ENCODE measurements at regions not wholly inside any gene's neighbourhood (a gene's known extent, or its start where the extent isn't known, plus 50 kb on each side); places are given as distances from the start of the nearest gene placed in this dataset.
"Not testable (repeated sequence)": the region's sequence is repeated elsewhere in the genome, so short reads cannot be mapped to it uniquely, and the experiment has no call there.

- DNase-seq = no peak
Observed at GRCh38 chr7:119908948-119909347, 364.0 kb upstream of the KCND2 start.

GRCh38 chr7:119914119-119914518 lies 358.9 kb upstream of the KCND2 start:
- DNase-seq = not testable (repeated sequence)

GRCh38 chr7:119916501-119916900 lies 356.5 kb upstream of the KCND2 start:
- no peak for DNase-seq

DNA sequence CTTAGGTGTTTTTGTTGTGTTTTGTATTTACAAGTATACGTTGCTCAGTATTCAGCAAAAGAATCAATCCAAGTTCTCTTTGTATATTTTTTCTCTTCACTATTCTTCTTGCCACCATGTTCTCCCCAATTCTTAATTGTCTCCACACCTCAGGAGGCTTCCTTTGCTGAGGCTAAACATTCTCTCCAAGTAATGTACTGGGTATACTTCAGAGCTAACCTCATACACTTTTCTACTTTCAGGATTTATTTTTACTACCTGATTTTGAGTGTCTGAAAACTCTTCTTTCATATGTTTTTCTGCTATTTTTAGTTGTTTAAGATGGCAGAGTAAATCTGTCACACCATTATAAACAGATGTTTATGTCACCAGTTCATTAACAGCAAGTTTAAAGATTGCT lies 354.8 kb upstream of the KCND2 start:
- no peak for DNase-seq

DNA sequence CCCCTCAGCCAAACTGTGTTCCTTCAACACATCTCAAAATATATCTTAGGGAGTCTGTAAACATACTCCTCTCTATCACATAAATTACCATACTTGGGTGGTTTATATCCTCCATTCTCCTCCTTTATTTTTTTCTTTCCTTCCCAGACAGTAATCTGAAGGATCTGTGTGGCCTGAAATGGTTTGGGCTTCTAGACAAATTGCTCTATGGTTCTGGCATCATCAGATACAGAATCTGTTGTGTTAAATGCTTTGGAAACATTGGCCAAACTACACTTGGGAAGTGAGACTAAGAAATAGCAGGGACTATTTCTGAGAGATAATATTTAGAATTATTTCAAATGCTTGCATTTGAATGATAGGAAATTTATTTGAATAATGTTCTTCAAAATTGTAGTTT lies 353.0 kb upstream of the KCND2 start:
- no peak for DNase-seq

GRCh38 chr7:119925581-119926289 lies 347.2 kb upstream of the KCND2 start:
- DNase-seq = no peak

DNA sequence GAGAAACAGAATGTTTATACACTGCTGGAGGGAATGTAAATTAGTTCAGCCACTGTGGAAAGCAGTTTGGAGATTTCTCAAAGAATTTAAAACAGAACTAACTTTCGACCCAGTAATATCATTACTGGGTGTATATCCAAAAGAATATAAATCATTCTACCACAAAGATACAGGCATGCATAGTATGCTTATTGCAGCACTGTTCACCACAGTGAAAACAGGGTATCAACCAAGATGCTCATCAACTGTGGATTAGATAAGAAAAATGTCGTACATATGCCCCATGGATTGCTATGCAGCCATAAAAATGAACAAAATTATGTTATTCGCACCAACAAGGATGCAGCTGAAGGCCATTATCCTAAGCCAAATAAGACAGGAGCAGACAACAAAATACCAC lies 343.1 kb upstream of the KCND2 start:
- no peak for DNase-seq

GRCh38 chr7:119931230-119931824 lies 341.6 kb upstream of the KCND2 start:
- DNase-seq = no peak

DNA sequence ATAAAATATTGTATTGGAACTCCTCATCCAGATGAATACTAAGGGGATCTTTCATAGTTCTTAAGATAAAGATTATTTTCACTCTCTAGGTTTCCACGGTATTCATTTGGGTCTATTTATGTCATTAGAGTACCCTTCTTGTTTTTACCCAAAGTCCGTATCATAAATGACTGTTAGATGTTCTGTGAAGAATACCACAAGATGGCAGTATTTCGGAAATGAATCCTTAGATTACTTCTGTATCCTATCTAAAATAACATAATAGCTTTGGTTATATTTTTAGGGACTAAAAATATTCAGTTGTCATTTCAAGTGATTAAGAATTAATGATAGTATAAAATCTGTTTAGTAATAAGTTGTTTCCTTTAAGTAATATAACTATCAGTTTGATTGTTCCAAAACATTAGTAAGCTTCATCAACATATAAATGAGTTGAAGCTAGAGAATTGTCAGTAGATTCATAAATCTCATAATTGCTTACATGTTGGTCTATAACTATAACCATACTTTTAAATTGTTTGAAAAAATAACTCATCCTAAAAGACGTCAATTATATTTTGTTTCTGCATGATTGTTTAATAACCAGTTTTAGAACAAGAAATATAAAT lies 337.5 kb upstream of the KCND2 start:
- peak; percentile 47 for DNase-seq

DNA sequence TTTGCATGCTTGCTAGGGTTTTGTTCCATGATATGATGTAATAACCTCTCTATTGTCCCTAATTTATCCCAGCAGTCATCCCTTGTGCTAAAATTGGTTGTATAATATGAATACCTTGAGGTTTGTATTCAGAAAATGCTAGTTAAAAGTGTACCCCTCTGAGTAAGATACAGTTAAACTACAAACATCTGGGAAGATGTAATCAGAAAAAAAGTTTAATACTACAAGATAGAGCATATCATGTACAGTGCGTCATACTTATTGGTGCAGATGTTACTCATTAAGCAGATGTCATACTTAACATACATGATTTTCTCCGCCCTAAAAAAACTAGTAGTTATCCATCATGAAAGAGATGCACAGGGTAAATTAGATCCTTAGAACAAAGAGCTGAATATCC lies 336.1 kb upstream of the KCND2 start:
- no peak for DNase-seq

DNA sequence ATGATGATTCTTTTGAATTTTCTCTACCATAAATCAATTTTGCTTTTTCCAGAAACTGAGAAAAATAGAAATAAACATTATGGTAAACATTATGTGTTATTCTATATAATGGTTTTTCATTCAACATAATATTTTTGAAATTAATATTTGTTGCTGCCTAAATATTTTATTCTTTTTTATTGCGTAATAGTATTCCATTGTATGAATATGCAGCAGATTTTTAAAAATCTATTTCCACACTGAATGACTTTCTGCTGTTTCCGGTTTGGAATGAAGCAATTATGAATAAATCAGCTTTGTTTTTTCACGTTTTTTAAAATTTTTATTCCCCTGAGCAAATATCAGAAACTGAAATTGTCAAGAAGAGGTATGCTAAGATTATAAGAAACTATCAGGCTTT lies 335.2 kb upstream of the KCND2 start:
- DNase-seq = no peak

GRCh38 chr7:119943942-119944600 lies 328.9 kb upstream of the KCND2 start:
- DNase-seq = no peak

DNA sequence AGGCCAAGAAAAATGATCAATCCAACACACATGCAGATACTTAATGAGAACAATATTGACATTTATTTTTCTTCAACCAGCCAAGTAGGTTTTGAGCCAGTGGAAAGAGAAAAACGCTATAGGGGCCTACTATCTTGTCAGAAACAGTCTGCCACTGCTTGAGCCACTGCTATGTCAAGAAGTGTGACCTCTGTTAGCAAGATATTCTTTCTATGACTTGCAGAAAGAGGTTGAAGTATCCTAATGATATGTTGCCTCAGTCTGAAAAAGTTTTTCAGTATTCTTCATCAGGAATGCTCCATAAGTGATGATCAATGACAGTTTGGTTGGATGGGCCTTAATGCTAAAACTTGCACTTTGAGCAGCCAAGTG lies 328.4 kb upstream of the KCND2 start:
- no peak for DNase-seq

DNA sequence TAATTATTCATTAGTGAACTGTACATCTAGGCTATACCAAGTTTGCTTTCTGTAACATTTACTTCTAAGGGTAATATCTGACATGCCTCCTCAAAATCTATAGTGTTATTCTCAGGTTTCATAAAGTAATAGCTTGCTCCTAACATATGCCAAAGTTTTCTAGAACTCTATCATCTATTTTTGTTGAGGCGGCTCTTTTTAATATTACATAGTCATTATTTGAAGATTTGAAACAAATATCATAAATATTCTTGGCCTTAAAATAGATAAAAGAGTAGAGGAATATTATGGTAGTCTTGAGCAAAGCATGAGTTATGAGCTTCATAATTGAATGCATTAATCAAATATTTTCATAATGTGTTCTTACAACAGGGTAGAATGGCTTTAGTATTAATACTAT lies 327.2 kb upstream of the KCND2 start:
- DNase-seq = no peak

DNA sequence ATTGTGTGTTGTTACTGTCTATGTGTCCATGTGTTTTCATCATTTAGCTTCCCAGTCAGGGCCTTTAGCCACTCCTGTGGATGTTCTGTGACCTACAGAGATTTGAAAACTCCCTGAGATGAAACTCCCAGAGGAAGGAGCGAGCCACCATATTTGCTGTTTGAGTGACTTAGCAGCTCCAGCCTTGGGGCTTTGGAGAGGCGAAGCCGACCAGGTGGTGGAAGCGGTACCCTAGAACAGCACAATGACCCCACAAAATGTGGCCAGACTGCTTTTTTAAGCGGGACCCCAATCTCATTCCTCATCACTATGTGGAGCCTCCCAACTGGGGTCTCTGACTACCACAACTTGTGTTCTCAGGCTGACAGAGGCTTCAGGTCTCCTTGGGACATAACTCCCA lies 323.9 kb upstream of the KCND2 start:
- no peak for DNase-seq

DNA sequence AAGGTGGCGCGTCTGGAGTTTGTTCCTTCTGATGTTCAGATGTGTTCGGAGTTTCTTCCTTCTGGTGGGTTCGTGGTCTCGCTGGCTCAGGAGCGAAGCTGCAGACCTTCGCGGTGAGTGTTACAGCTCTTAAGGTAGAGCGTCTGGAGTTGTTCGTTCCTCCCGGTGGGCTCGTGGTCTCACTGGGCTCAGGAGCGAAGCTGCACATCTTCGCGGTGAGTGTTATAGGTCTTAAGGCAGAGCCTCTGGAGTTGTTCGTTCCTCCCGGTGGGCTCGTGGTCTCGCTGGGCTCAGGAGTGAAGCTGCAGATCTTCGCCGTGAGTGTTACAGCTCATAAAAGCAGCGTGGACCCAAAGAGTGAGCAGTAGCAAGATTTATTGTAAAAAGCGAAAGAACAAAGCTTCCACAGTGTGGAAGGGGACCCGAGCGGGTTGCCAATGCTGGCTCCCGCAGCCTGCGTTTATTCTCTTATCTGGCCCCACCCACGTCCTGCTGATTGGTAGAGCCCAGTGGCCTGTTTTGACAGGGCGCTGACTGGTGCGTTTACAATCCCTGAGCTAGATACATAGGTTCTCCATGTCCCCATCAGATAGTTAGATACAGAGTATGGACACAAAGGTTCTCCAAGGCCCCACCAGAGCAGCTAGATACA lies 322.5 kb upstream of the KCND2 start:
- DNase-seq = not testable (repeated sequence)

DNA sequence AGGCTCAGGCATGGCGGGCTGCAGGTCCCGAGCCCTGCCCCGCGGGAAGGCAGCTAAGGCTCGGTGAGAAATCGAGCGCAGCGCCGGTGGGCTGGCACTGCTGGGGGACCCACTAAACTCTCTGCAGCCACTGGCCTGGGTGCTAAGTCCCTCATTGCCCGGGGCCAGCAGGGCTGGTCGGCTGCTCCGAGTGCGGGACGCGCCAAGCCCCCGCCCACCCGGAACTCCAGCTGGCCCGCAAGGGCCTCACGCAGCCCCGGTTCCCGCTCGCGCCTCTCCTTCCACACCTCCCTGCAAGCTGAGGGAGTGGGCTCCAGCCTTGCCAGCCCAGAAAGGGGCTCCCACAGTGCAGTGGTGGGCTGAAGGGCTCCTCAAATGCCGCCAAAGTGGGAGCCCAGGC lies 321.4 kb upstream of the KCND2 start:
- DNase-seq = not testable (repeated sequence)

GRCh38 chr7:119957335-119957734 lies 315.6 kb upstream of the KCND2 start:
- no peak for DNase-seq

DNA sequence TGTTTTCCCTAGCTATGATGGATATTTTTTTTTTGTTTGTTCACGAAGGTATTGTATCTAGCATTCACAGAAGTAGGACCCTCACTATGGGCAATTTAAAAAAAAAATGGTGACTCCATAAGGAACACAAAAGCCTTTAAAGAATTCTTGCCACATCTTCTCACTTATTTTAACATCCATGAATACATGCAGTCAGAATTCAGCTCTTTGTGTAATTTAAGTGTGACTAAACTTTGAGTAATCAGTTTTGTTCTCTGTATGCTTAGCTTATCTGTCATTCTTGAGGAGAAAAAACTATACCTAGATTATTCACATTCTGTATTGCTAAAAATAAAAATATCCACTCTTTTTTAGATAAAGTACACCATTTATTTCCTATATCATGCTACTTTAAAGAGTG lies 313.2 kb upstream of the KCND2 start:
- no peak for DNase-seq

- DNase-seq = no peak
Observed at GRCh38 chr7:119963654-119964053, 309.3 kb upstream of the KCND2 start.

DNA sequence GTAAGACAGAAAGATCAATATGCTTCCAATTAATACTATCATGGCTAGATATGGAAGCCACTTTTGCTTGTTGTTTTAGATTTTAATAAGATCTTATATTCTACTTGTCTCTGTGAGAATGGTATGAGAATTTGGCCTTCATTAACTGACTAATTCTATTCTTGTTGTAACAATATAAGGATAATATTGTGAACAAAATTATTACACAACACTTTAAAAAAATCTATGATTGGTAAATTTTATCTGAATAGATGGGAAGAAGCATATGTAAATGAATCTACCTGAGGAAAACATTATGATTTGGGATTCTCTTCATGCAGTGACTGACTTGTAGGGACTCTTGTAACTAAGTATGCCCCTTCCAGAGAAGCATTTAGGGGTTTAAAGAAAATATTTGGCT lies 308.9 kb upstream of the KCND2 start:
- DNase-seq = no peak

DNA sequence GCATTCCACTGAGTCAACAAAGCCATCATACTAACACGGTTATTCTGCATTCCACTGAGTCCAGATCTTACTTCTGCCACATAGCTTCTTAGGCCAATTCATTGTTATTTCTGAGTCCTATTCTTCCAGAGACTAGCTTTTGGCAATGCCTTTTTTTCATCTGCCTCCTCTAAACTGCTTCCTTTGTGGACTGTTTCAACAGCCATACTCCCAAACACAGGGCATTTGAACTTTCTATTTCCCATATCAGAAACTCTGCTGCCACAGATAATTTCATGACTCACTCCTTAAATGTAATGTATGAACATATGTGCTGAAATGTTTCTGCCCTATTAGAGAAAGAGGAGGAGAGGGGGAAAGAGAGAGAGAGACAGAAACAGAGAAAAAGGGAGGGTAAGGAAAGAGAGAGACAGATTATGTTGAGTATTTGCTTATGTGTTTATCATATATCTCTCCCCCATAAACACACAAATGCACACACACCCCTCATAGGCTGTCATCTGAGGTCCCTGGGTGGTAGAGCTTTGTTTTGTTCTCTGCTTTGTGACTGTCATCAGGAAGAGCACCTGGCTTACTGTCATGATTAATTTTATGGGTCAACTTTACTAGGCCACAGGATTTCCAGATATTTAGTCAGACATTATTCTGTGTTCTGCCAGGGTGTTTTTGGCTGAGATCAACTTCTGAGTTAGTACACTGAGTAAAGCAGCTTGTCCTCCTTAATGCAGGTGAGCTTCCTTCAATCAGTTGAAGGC lies 308.0 kb upstream of the KCND2 start:
- DNase-seq = no peak

GRCh38 chr7:119967221-119967620 lies 305.8 kb upstream of the KCND2 start:
- DNase-seq = no peak

Measured in NCI-H345 (cell line).